ENCODE measurements at regions not wholly inside any gene's neighbourhood (a gene's known extent, or its start where the extent isn't known, plus 50 kb on each side); places are given as distances from the start of the nearest gene placed in this dataset.
A peak's percentile ranks its signal among the peaks of the same experiment; 100 is the strongest.
"Not testable (repeated sequence)": the region's sequence is repeated elsewhere in the genome, so short reads cannot be mapped to it uniquely, and the experiment has no call there.

DNA sequence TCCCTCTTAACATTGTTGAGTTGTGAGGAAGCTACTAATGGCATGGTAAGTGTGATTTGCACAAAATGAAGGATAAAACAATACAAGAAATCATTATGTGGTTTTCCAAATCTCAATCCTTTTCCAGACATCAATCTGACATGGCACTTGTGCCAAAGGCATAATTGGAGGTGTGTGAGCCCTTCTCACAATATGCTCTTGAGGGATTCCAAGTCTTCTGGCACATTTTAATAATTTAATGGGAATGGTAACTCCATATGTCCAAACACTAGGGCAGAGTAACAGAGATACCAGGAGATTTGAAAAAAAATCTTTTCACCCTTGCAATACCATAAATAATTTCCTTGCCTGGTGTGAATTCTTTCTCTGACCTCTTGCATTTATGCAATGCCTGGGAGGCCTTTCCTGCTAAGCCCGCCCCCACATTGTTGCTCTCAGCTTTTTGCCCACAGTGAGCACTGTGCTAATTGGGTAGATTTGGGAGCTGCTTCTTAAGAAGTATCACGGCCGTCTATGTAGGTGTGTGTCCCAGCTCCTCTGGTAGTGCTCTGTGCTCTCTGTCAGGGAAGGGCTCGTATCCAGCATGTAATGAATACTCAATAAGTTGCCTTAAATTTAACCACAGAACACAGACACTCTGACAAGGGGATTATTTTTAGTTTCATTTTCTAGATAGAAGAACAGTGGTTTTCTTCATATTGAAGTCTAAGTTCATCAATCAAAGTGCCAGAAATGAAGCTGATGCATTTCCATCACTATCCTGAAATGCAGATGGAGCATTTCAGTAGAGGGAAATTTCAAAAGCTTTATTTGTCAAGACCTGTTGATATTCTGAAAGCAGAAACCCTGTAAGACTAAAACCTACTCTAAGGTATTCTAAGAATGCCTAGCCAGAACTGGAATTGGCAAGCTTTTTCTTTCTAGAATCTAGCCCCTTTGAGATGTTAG, 54.4 kb upstream of the CEP85L start:
- no peak overlapping the region for H3K4me3 ChIP-seq (ENCODE audit: low read length)
- peaks cover 18% of the 10 kb centered on the region for H3K4me1 ChIP-seq (ENCODE audit: low read length)

DNA sequence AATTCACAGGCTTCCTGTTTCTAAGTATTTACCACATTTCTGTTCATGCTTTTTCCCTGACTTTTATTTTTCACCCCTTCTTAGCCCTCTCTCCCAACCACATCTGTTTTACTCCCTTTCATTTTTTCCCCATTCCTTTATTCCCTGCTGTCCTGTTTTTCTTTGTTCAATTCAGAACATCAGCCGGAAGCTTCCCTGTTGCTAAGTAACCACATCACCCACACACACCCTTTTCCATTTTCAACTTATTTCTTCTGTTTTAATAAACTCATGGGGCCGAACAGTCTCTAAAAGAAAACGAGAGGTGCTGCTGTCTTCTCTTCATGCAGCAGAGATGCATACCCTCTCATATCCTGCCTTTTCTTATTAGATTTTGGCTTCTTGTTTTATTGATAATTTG, 53.5 kb upstream of the CEP85L start:
- TF ChIP-seq EZH2phosphoT487 (IDR thresholded peaks at IDR 0.05; ENCODE audit: low read depth), result no peak
- TF ChIP-seq, protein P1, sequence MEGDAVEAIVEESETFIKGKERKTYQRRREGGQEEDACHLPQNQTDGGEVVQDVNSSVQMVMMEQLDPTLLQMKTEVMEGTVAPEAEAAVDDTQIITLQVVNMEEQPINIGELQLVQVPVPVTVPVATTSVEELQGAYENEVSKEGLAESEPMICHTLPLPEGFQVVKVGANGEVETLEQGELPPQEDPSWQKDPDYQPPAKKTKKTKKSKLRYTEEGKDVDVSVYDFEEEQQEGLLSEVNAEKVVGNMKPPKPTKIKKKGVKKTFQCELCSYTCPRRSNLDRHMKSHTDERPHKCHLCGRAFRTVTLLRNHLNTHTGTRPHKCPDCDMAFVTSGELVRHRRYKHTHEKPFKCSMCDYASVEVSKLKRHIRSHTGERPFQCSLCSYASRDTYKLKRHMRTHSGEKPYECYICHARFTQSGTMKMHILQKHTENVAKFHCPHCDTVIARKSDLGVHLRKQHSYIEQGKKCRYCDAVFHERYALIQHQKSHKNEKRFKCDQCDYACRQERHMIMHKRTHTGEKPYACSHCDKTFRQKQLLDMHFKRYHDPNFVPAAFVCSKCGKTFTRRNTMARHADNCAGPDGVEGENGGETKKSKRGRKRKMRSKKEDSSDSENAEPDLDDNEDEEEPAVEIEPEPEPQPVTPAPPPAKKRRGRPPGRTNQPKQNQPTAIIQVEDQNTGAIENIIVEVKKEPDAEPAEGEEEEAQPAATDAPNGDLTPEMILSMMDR (IDR thresholded peaks at IDR 0.05; ENCODE audit: low read depth, low read length), result no peak
- H3K27ac ChIP-seq (ENCODE audit: low read length), result no peak overlapping the region
- H3K9ac ChIP-seq (ENCODE audit: low read length), result no peak overlapping the region
- peaks cover 12% of the 10 kb centered on the region for H3K4me1 ChIP-seq (ENCODE audit: low read length)
- no peaks in the 10 kb centered on the region for H3K36me3 ChIP-seq (replicated peaks; ENCODE audit: low read depth, low read length)
- no peak overlapping the region for H3K4me2 ChIP-seq (ENCODE audit: low read length)
- H3K4me3 ChIP-seq (ENCODE audit: low read length), result no peak overlapping the region
- H3K9me3 ChIP-seq (ENCODE audit: insufficient read depth, low read length), result no peaks in the 10 kb centered on the region
- no peaks in the 10 kb centered on the region; the same call in 1 of the 2 replicates for H3K27me3 ChIP-seq (ENCODE audit: low read depth, low read length)
- H2AFZ ChIP-seq (ENCODE audit: low read depth, low read length), result no peak overlapping the region
- H4K20me1 ChIP-seq (ENCODE audit: insufficient read depth, low read length), result no peaks in the 10 kb centered on the region
- no peaks in the 10 kb centered on the region for H3K79me2 ChIP-seq (ENCODE audit: low read length)

More for the DNA sequence above, 54.4 kb upstream of the CEP85L start:
- no peak overlapping the region for H2AFZ ChIP-seq (ENCODE audit: low read depth, low read length)
- H3K27ac ChIP-seq (ENCODE audit: low read length), result no peak overlapping the region
- H3K9me3 ChIP-seq (ENCODE audit: insufficient read depth, low read length), result no peaks in the 10 kb centered on the region
- peak overlapping the region; percentile 20; the same call in 1 of the 2 replicates for H3K4me2 ChIP-seq (ENCODE audit: low read length)
- TF ChIP-seq, protein P1 (IDR thresholded peaks at IDR 0.05; ENCODE audit: low read depth, low read length), result no peak
- no peak for TF ChIP-seq EZH2phosphoT487 (IDR thresholded peaks at IDR 0.05; ENCODE audit: low read depth)
- H3K27me3 ChIP-seq (ENCODE audit: low read depth, low read length), result no peaks in the 10 kb centered on the region; the same call in 1 of the 2 replicates
- no peaks in the 10 kb centered on the region for H3K79me2 ChIP-seq (ENCODE audit: low read length)
- H3K36me3 ChIP-seq (replicated peaks; ENCODE audit: low read depth, low read length), result no peaks in the 10 kb centered on the region
- H3K9ac ChIP-seq (ENCODE audit: low read length), result no peak overlapping the region
- H4K20me1 ChIP-seq (ENCODE audit: insufficient read depth, low read length), result no peaks in the 10 kb centered on the region

DNA sequence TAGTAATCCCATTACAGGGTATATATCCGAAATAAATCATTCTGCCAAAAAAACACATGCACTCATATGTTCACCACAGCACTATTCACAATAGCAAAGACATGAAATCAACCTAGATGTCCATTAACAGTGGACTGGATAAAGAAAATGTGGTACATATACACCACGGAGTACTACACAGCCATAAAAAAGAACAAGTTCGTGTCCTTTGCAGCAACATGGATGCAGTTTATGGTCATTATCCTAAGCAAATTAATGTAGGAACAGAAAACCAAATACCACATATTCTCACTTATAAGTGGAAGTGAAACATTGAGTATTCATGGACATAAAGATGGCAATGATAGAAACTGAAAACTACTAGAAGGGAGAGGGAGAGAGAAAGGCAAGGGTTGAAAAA, 49.9 kb upstream of the CEP85L start:
- not testable (repeated sequence) for H3K4me3 ChIP-seq (ENCODE audit: low read length); H3K4me1 ChIP-seq (ENCODE audit: low read length); H3K9me3 ChIP-seq (ENCODE audit: insufficient read depth, low read length)

More for the DNA sequence above, 49.9 kb upstream of the CEP85L start:
- H3K9ac ChIP-seq (ENCODE audit: low read length); H4K20me1 ChIP-seq (ENCODE audit: insufficient read depth, low read length); H3K4me2 ChIP-seq (ENCODE audit: low read length); H3K27me3 ChIP-seq (ENCODE audit: low read depth, low read length); H2AFZ ChIP-seq (ENCODE audit: low read depth, low read length); H3K27ac ChIP-seq (ENCODE audit: low read length); H3K79me2 ChIP-seq (ENCODE audit: low read length); H3K36me3 ChIP-seq (replicated peaks; ENCODE audit: low read depth, low read length): not testable (repeated sequence)

All from OCI-LY3 (cell line).